Panc1 (cell line): ENCODE measurements at regions not wholly inside any gene's neighbourhood (a gene's known extent, or its start where the extent isn't known, plus 50 kb on each side); places are given as distances from the start of the nearest gene placed in this dataset.

Experiments used
- CTCF ChIP-seq: fragments of 450-650 bp; IDR thresholded peaks from 2 replicates; pipeline ENCODE4 v1.5.1; 2017; ENCODE audit warnings: mild to moderate bottlenecking
- TCF7L2 ChIP-seq: IDR thresholded peaks from 2 replicates; pipeline ENCODE4 v1.6.1; 2011; ENCODE audit warnings: mild to moderate bottlenecking, low read depth, low read length, inconsistent platforms

- TF ChIP-seq TCF7L2 (no peak), CTCF (no peak)
Observed at GRCh38 chr18:22868831-22869230, 64.3 kb upstream of the RBBP8 start.
